IMR-90 (cell line): ENCODE measurements at regions not wholly inside any gene's neighbourhood (a gene's known extent, or its start where the extent isn't known, plus 50 kb on each side); places are given as distances from the start of the nearest gene placed in this dataset.

Experiments used
- ATAC-seq: fragments of 200-7000 bp; cut with Tn5 transposase; 2 replicates; pipeline ENCODE4 v1.9.1; 2020; ENCODE audit warnings: low read depth, mild to moderate bottlenecking, moderate library complexity
- BruUV-seq: library from RNA; stranded (reverse); fragments of 400-500 nt; replicated peaks from 2 replicates; lab custom pipeline; 2021; lab: Mats Ljungman, UMichigan
- CTCF ChIA-PET: fragments of 300-600 bp; formaldehyde crosslinking; extraction: SDS; loops from one replicate; lab custom pipeline; 2021; ENCODE audit warnings: antibody characterized with exemption; lab: Yijun Ruan, JAX
- POLR2A ChIA-PET: fragments of 300-600 bp; sonication (Branson Sonifier 250); formaldehyde crosslinking; loops from one replicate; lab custom pipeline; 2022; ENCODE audit warnings: antibody characterized with exemption; ENCODE audit not compliant: unreplicated experiment; lab: Charles Lee
- DNase-seq: peaks from one replicate; pipeline ENCODE4 v3.0.0; 2013
- H2AFZ ChIP-seq: replicated peaks from 2 replicates; pipeline ENCODE3; 2013; ENCODE audit warnings: low read length, mild to moderate bottlenecking; ENCODE audit not compliant: poor library complexity
- H2AK5ac ChIP-seq: 2 replicates; pipeline ENCODE4 v1.6.1; 2013; ENCODE audit warnings: low read depth, low read length, inconsistent platforms
- H2AK9ac ChIP-seq: replicated peaks from 2 replicates; pipeline ENCODE3; 2013; ENCODE audit warnings: mild to moderate bottlenecking, low read depth, low read length, moderate library complexity; ENCODE audit not compliant: poor library complexity
- H2BK120ac ChIP-seq: 2 replicates; pipeline ENCODE4 v1.6.1; 2013; ENCODE audit warnings: low read depth, low read length, inconsistent platforms
- H2BK15ac ChIP-seq: 3 replicates; pipeline ENCODE4 v1.6.1; 2013; ENCODE audit warnings: low read depth, low read length, inconsistent platforms
- H2BK20ac ChIP-seq: 2 replicates; pipeline ENCODE4 v1.6.1; 2013; ENCODE audit warnings: low read depth, mild to moderate bottlenecking, inconsistent platforms, low read length, moderate library complexity
- H2BK5ac ChIP-seq: 2 replicates; pipeline ENCODE4 v1.6.1; 2013; ENCODE audit warnings: mild to moderate bottlenecking, low read depth, low read length, inconsistent platforms; ENCODE audit not compliant: poor library complexity, severe bottlenecking
- H3K14ac ChIP-seq: replicated peaks from 2 replicates; pipeline ENCODE4 v1.6.1; 2013; ENCODE audit warnings: low read depth, low read length, inconsistent platforms
- H3K18ac ChIP-seq: 2 replicates; pipeline ENCODE4 v1.6.1; 2013; ENCODE audit warnings: low read depth, low read length, control low read depth
- H3K23ac ChIP-seq: 2 replicates; pipeline ENCODE4 v1.6.1; 2013; ENCODE audit warnings: low read depth, low read length, inconsistent platforms
- H3K27ac ChIP-seq: 2 replicates; pipeline ENCODE4 v1.5.1; 2013; ENCODE audit warnings: mild to moderate bottlenecking, control low read depth, low read length; ENCODE audit not compliant: insufficient read depth
- H3K27me3 ChIP-seq: 2 replicates; pipeline ENCODE4 v1.6.1; 2013; ENCODE audit warnings: low read length; ENCODE audit not compliant: control insufficient read depth, insufficient read depth
- H3K36me3 ChIP-seq: 2 replicates; pipeline ENCODE4 v1.6.1; 2013; ENCODE audit warnings: low read length, mixed read lengths; ENCODE audit not compliant: control insufficient read depth, insufficient read depth
- H3K4ac ChIP-seq: 2 replicates; pipeline ENCODE4 v1.6.1; 2013; ENCODE audit warnings: low read depth, low read length, inconsistent platforms
- H3K4me1 ChIP-seq: 2 replicates; pipeline ENCODE4 v1.6.1; 2013; ENCODE audit warnings: low read length, mixed read lengths; ENCODE audit not compliant: control insufficient read depth, insufficient read depth
- H3K4me2 ChIP-seq: 2 replicates; pipeline ENCODE4 v1.6.1; 2013; ENCODE audit warnings: low read depth, mild to moderate bottlenecking, control low read depth, low read length, moderate library complexity
- H3K4me3 ChIP-seq: 2 replicates; pipeline ENCODE4 v1.5.1; 2013; ENCODE audit warnings: low read depth, mild to moderate bottlenecking, control low read depth, low read length, moderate library complexity; ENCODE audit not compliant: insufficient read depth
- H3K56ac ChIP-seq: 2 replicates; pipeline ENCODE4 v1.6.1; 2013; ENCODE audit warnings: low read length, inconsistent platforms; ENCODE audit not compliant: insufficient read depth; ENCODE audit errors: extremely low read depth
- H3K79me1 ChIP-seq, 2 experiments: 2 replicates each; pipeline ENCODE4 v1.6.1; 2013; ENCODE audit warnings: low read length in 2 of 2, inconsistent platforms in 1 of 2, low read depth in 1 of 2
- H3K9ac ChIP-seq: 2 replicates; pipeline ENCODE4 v1.6.1; 2013; ENCODE audit warnings: low read depth, low read length, control low read depth
- H3K9me1 ChIP-seq: 2 replicates; pipeline ENCODE4 v1.6.1; 2013; ENCODE audit warnings: low read length, inconsistent platforms; ENCODE audit not compliant: insufficient read depth
- H3K9me3 ChIP-seq: 2 replicates; pipeline ENCODE4 v1.6.1; 2013; ENCODE audit warnings: low read length; ENCODE audit not compliant: control insufficient read depth, insufficient read depth
- H4K20me1 ChIP-seq: 2 replicates; pipeline ENCODE4 v1.6.1; 2013; ENCODE audit warnings: low read length, inconsistent platforms; ENCODE audit not compliant: insufficient read depth
- H4K5ac ChIP-seq: 2 replicates; pipeline ENCODE4 v1.6.1; 2013; ENCODE audit warnings: mild to moderate bottlenecking, low read depth, low read length, control low read depth
- H4K8ac ChIP-seq, 2 experiments: 2 replicates each; pipeline ENCODE4 v1.6.1; 2013; ENCODE audit warnings: low read depth in 2 of 2, low read length in 2 of 2, control low read depth in 1 of 2, inconsistent platforms in 1 of 2
- H4K91ac ChIP-seq: 2 replicates; pipeline ENCODE4 v1.6.1; 2013; ENCODE audit warnings: low read depth, low read length, inconsistent platforms; ENCODE audit not compliant: insufficient read depth
- BHLHE40 ChIP-seq: fragments of 150-350 bp; IDR thresholded peaks from 2 replicates; pipeline ENCODE4 v1.6.1; 2016; ENCODE audit warnings: mild to moderate bottlenecking, low read depth, low read length
- CEBPB ChIP-seq: IDR thresholded peaks from 2 replicates; pipeline ENCODE4 v1.6.1; 2012; ENCODE audit warnings: low read depth, low read length, improper control_type of control experiment
- CHD1 ChIP-seq: IDR thresholded peaks from 2 replicates; pipeline ENCODE4 v1.6.1; 2012; ENCODE audit warnings: low read depth, low read length, improper control_type of control experiment
- CTCF ChIP-seq: conservative IDR thresholded peaks from 2 replicates; pipeline ENCODE4 v1.5.1; 2012; ENCODE audit warnings: mild to moderate bottlenecking, low read depth, low read length, improper control_type of control experiment
- ELK1 ChIP-seq: fragments of 150-350 bp; IDR thresholded peaks from 2 replicates; pipeline ENCODE4 v1.6.1; 2016; ENCODE audit warnings: low read depth, mild to moderate bottlenecking, low read length, moderate library complexity, borderline replicate concordance
- FOS ChIP-seq: fragments of 150-350 bp; IDR thresholded peaks from 2 replicates; pipeline ENCODE4 v1.6.1; 2016; ENCODE audit warnings: low read depth, low read length
- MAFK ChIP-seq: IDR thresholded peaks from 2 replicates; pipeline ENCODE4 v1.6.1; 2012; ENCODE audit warnings: low read depth, low read length, improper control_type of control experiment
- MAZ ChIP-seq: IDR thresholded peaks from 2 replicates; pipeline ENCODE4 v1.6.1; 2012; ENCODE audit warnings: low read depth, mild to moderate bottlenecking, low read length, improper control_type of control experiment, moderate library complexity, borderline replicate concordance
- MXI1 ChIP-seq: IDR thresholded peaks from 2 replicates; pipeline ENCODE4 v1.6.1; 2012; ENCODE audit warnings: low read depth, mild to moderate bottlenecking, low read length, moderate library complexity, borderline replicate concordance
- NFE2L2 ChIP-seq: fragments of 150-350 bp; IDR thresholded peaks from 2 replicates; pipeline ENCODE4 v1.6.1; 2016; ENCODE audit warnings: low read depth, mild to moderate bottlenecking, low read length
- POLR2A ChIP-seq: IDR thresholded peaks from 2 replicates; pipeline ENCODE4 v1.6.1; 2012; ENCODE audit warnings: mild to moderate bottlenecking, low read depth, low read length
- RAD21 ChIP-seq: IDR thresholded peaks from 2 replicates; pipeline ENCODE4 v1.6.1; 2012; ENCODE audit warnings: low read length, improper control_type of control experiment
- RCOR1 ChIP-seq: IDR thresholded peaks from 2 replicates; pipeline ENCODE4 v1.6.1; 2012; ENCODE audit warnings: mild to moderate bottlenecking, low read length, improper control_type of control experiment; ENCODE audit not compliant: insufficient replicate concordance
- RFX5 ChIP-seq: IDR thresholded peaks from 2 replicates; pipeline ENCODE4 v1.8.0; 2012; ENCODE audit warnings: low read depth, mild to moderate bottlenecking, low read length, moderate library complexity
- SMC3 ChIP-seq: fragments of 150-350 bp; IDR thresholded peaks from 2 replicates; pipeline ENCODE4 v1.6.1; 2016; ENCODE audit warnings: low read depth, mild to moderate bottlenecking, antibody characterized with exemption, low read length, moderate library complexity
- USF2 ChIP-seq: fragments of 150-350 bp; IDR thresholded peaks from 2 replicates; pipeline ENCODE4 v1.6.1; 2017; ENCODE audit warnings: mild to moderate bottlenecking, antibody characterized with exemption, low read length, low read depth
- WGBS, 2 experiments: methylation state at CpG; one replicate each; pipeline versions ENCODE4 v1.1.5 to v1.1.7; 2013; ENCODE audit warnings: missing lambda C conversion rate in 2 of 2; ENCODE audit not compliant: insufficient read length in 1 of 2; ENCODE audit errors: extremely low coverage in 2 of 2; 5-methylcytosine and 5-hydroxymethylcytosine counted together
- dilution Hi-C: fragments of 300-500 bp; cut with HindIII; formaldehyde crosslinking; loops from one replicate; pipeline ENCODE4 v1.14.3; 2018; ENCODE audit warnings: low sequenced_read_pairs; ENCODE audit not compliant: unreplicated experiment
- in situ Hi-C: fragments of 300-500 bp; cut with MboI; formaldehyde crosslinking; loops from 3 replicates; pipeline ENCODE4 v1.14.3; 2019; ENCODE audit warnings: low sequenced_read_pairs, inconsistent platforms, mixed read lengths
- intact Hi-C: fragments of 100-400 bp; cut with micrococcal nuclease; formaldehyde crosslinking; loops from 2 replicates; pipeline ENCODE4 v1.10.0; 2022

- intact Hi-C loops: no loop called here
- CTCF ChIA-PET: interaction anchor here (0.9 kb wide), 1 partner anchor 8 kb away, joined by 3 read pairs; no protein-coding TSS in a partner anchor
Measured at GRCh38 chr6:166864333-166864732, 92.0 kb downstream of the RNASET2 start.

More at GRCh38 chr6:166864333-166864732, 92.0 kb downstream of the RNASET2 start:
- Histone ChIP-seq H2BK15ac (no peak overlapping the region), H3K27me3 (peaks cover 33% of the 10 kb centered on the region), H2BK120ac (no peak overlapping the region), H3K4ac (no peak overlapping the region), H3K9me3 (no peaks in the 10 kb centered on the region), H3K79me1 (no peaks in the 10 kb centered on the region), H2AFZ (no peak overlapping the region), H3K4me1 (no peaks in the 10 kb centered on the region), H4K8ac (no peak overlapping the region), H2AK9ac (no peak overlapping the region), H2BK20ac (no peak overlapping the region), H4K5ac (no peak overlapping the region), H2AK5ac (no peak overlapping the region), H3K14ac (no peak overlapping the region), H3K18ac (no peak overlapping the region), H3K27ac (no peak overlapping the region), H3K9ac (no peak overlapping the region), H3K36me3 (no peaks in the 10 kb centered on the region), H4K20me1 (no peaks in the 10 kb centered on the region), H3K9me1 (no peaks in the 10 kb centered on the region), H2BK5ac (no peak overlapping the region), H3K4me3 (no peak overlapping the region), H3K23ac (no peak overlapping the region), H3K56ac (no peak overlapping the region), H4K91ac (no peak overlapping the region), H3K4me2 (no peak overlapping the region)
- DNase-seq (no peak), ATAC-seq (no peak)
- no TSS peak for BruUV-seq
- no CpG with 5 or more reads among the region's 1 CpG for WGBS, 2 experiments
- TF ChIP-seq RAD21: no peak
- no peak for TF ChIP-seq CHD1
- no peak for TF ChIP-seq FOS
- TF ChIP-seq RFX5: no peak
- TF ChIP-seq MAZ: no peak
- no peak for TF ChIP-seq CTCF
- TF ChIP-seq RCOR1: no peak
- TF ChIP-seq SMC3: no peak
- no peak for TF ChIP-seq POLR2A
- TF ChIP-seq BHLHE40: no peak
- no peak for TF ChIP-seq CEBPB
- TF ChIP-seq MAFK: no peak
- TF ChIP-seq NFE2L2: no peak
- TF ChIP-seq ELK1: no peak
- TF ChIP-seq MXI1: no peak
- no peak for TF ChIP-seq USF2
- POLR2A ChIA-PET: no interaction called here
- dilution Hi-C loops: no loop called here
- in situ Hi-C loops: no loop called here
